ENCODE measurements at regions not wholly inside any gene's neighbourhood (a gene's known extent, or its start where the extent isn't known, plus 50 kb on each side); places are given as distances from the start of the nearest gene placed in this dataset.

GRCh38 chr4:180674619-180675358 is 1568.4 kb upstream of the TENM3 start (continued):
- no peak for TF ChIP-seq PCBP2 (optimal IDR thresholded peaks at IDR 0.05; ENCODE audit: low read depth, low read length, poor library complexity, severe bottlenecking)

GRCh38 chr4:180675359-180675650 is 1567.9 kb upstream of the TENM3 start:
- Histone ChIP-seq H3K36me3 (replicated peaks in 1 of 2; ENCODE audit: control insufficient read depth in 1 of 2, insufficient read depth in 2 of 2, low read length in 2 of 2) (no peaks in the 10 kb centered on the region), H4K20me1 (ENCODE audit: insufficient read depth, low read length) (no peaks in the 10 kb centered on the region), H3K27me3 (ENCODE audit: control insufficient read depth in 1 of 2, insufficient read depth in 2 of 2, low read length in 2 of 2) (no peaks in the 10 kb centered on the region), H3K79me2 (ENCODE audit: insufficient read depth, low read length) (no peaks in the 10 kb centered on the region), H3K9me3 (ENCODE audit: low read length) (no peaks in the 10 kb centered on the region), H2AFZ (ENCODE audit: low read length) (no peak overlapping the region), H3K9ac (ENCODE audit: insufficient read depth, low read depth, low read length) (no peak overlapping the region), H3K4me1 (ENCODE audit: insufficient read depth, low read length) (no peaks in the 10 kb centered on the region), H3K4me2 (ENCODE audit: low read depth, low read length) (no peak overlapping the region), H3K4me3 (replicated peaks in 1 of 3; ENCODE audit: insufficient read depth in 1 of 3, low read depth in 2 of 3, low read length in 3 of 3) (no peak overlapping the region), H3K27ac (ENCODE audit: extremely low read length, insufficient read depth, low read length) (no peak overlapping the region)
- TF ChIP-seq ZSCAN25 (CRISPR knock-in tag; IDR thresholded peaks at IDR 0.05) (no peak), GRHL1 (CRISPR knock-in tag; conservative IDR thresholded peaks at IDR 0.05) (no peak)
- POLR2A ChIA-PET = no interaction called here
- BruUV-seq (replicated peaks) = no TSS peak
- intact Hi-C loops (cut with micrococcal nuclease; ENCODE audit: unreplicated experiment) (no loop called here), in situ Hi-C loops (cut with HindIII; ENCODE audit: extremely low pct_ligation_motif_present, low pct_unique_long_range_greater_than_20kb) (no loop called here)
- no peak for DNase-seq (ENCODE audit: low spot score)
- 0% methylated on average over 1 of the region's 1 CpG for WGBS (ENCODE audit: low lambda C conversion rate)
- CTCF ChIA-PET (ENCODE audit: low intra/inter-chr PET ratio, low total read pairs) = no interaction called here
- no peak for ATAC-seq
- no peak for FAIRE-seq

GRCh38 chr4:180680305-180680704 is 1562.9 kb upstream of the TENM3 start:
- intact Hi-C loops (cut with micrococcal nuclease; ENCODE audit: unreplicated experiment) = no loop called here
- FAIRE-seq = no peak
- TF ChIP-seq RBM22 (optimal IDR thresholded peaks at IDR 0.05; ENCODE audit: low read length) (no peak), SMYD3 (CRISPR knock-in tag; IDR thresholded peaks at IDR 0.05) (no peak), ZFY (CRISPR knock-in tag; IDR thresholded peaks at IDR 0.05) (no peak), HNRNPK (IDR thresholded peaks at IDR 0.05; ENCODE audit: low read depth, low read length, poor library complexity, severe bottlenecking) (no peak), ZNF546 (CRISPR knock-in tag; conservative IDR thresholded peaks at IDR 0.05) (no peak), MXI1 (IDR thresholded peaks at IDR 0.05; ENCODE audit: borderline replicate concordance, low read depth, low read length) (no peak), ZNF251 (CRISPR knock-in tag; IDR thresholded peaks at IDR 0.05) (no peak), ZNF382 (CRISPR knock-in tag; IDR thresholded peaks at IDR 0.05; ENCODE audit: borderline replicate concordance) (no peak), CSRNP2 (CRISPR knock-in tag; conservative IDR thresholded peaks at IDR 0.05; ENCODE audit: low read depth) (no peak), TMF1 (CRISPR knock-in tag; IDR thresholded peaks at IDR 0.05; ENCODE audit: low read depth) (no peak), EP300 (IDR thresholded peaks at IDR 0.05; ENCODE audit: low read depth in 2 of 2, low read length in 2 of 2) (no peak), EP300 (CRISPR knock-in tag; IDR thresholded peaks at IDR 0.05; ENCODE audit: borderline replicate concordance) (no peak)

More at GRCh38 chr4:180680305-180680704, 1562.9 kb upstream of the TENM3 start:
- Histone ChIP-seq H3K4me3 (replicated peaks in 1 of 3; ENCODE audit: insufficient read depth in 1 of 3, low read depth in 2 of 3, low read length in 3 of 3) (no peak overlapping the region), H3K79me2 (ENCODE audit: insufficient read depth, low read length) (no peaks in the 10 kb centered on the region), H3K4me1 (ENCODE audit: insufficient read depth, low read length) (no peaks in the 10 kb centered on the region), H3K9ac (ENCODE audit: insufficient read depth, low read depth, low read length) (no peak overlapping the region), H3K36me3 (replicated peaks in 1 of 2; ENCODE audit: control insufficient read depth in 1 of 2, insufficient read depth in 2 of 2, low read length in 2 of 2) (no peaks in the 10 kb centered on the region), H3K4me2 (ENCODE audit: low read depth, low read length) (no peak overlapping the region), H3K9me3 (ENCODE audit: low read length) (no peaks in the 10 kb centered on the region), H4K20me1 (ENCODE audit: insufficient read depth, low read length) (no peaks in the 10 kb centered on the region), H3K27ac (ENCODE audit: extremely low read length, insufficient read depth, low read length) (no peak overlapping the region), H3K27me3 (ENCODE audit: control insufficient read depth in 1 of 2, insufficient read depth in 2 of 2, low read length in 2 of 2) (no peaks in the 10 kb centered on the region), H2AFZ (ENCODE audit: low read length) (no peak overlapping the region)
- BruUV-seq (replicated peaks) = no TSS peak
- DNase-seq (ENCODE audit: low spot score) (no peak), ATAC-seq (no peak)
- ChIA-PET CTCF (ENCODE audit: low intra/inter-chr PET ratio, low total read pairs) (no interaction called here), POLR2A (no interaction called here)
- 0% methylated on average over 2 of the region's 2 CpGs for WGBS (ENCODE audit: low lambda C conversion rate)
- in situ Hi-C loops (cut with HindIII; ENCODE audit: extremely low pct_ligation_motif_present, low pct_unique_long_range_greater_than_20kb) = no loop called here

All from HepG2 (cell line).